K562 (cell line): ENCODE measurements at regions not wholly inside any gene's neighbourhood (a gene's known extent, or its start where the extent isn't known, plus 50 kb on each side); places are given as distances from the start of the nearest gene placed in this dataset.

ENCODE experiments used
- ATAC-seq: fragments of 200-7000 bp; cut with Tn5 transposase; 3 replicates; pipeline ENCODE4 v1.9.1; 2020; ENCODE audit warnings: moderate library complexity
- BruUV-seq: library from RNA; stranded (reverse); fragments of 400-500 nt; replicated peaks from 2 replicates; lab custom pipeline; 2021; lab: Mats Ljungman, UMichigan
- CTCF ChIA-PET: fragments of 300-600 bp; formaldehyde crosslinking; extraction: SDS; loops from one replicate; lab custom pipeline; 2021; ENCODE audit warnings: low intra/inter-chr PET ratio; lab: Yijun Ruan, JAX
- POLR2A ChIA-PET: fragments of 300-600, 350-650 bp; sonication (Branson Sonifier 250); formaldehyde crosslinking; extraction: SDS; loops from one replicate; lab custom pipeline; 2021; ENCODE audit warnings: antibody characterized with exemption, inconsistent platforms; lab: Yijun Ruan, JAX
- DNase-seq, 4 experiments: peaks; one replicate each; pipeline versions ENCODE4 v3.0.0 to v3.0.0-alpha.2; 2011 to 2018; ENCODE audit warnings: low spot score in 3 of 4, mixed read lengths in 3 of 4; ENCODE audit errors: extremely low read depth in 1 of 4
- FAIRE-seq: peaks from 2 replicates; lab custom pipeline; 2011; peaks lifted over from hg19 to GRCh38; lab: Jason Lieb, UNC
- H2AFZ ChIP-seq: 2 replicates; pipeline ENCODE4 v1.6.0; 2011; ENCODE audit warnings: low read depth, low read length, control low read depth, inconsistent platforms
- H3K27ac ChIP-seq: fragments of 200-600 bp; 3 replicates; pipeline ENCODE4 v1.8.0; 2011; ENCODE audit warnings: low read depth, mild to moderate bottlenecking, control low read depth, inconsistent platforms, low read length, moderate library complexity, mixed read lengths; ENCODE audit errors: extremely low read depth
- H3K27me3 ChIP-seq, 2 experiments: fragments of 300-600 bp in 1 of 2; 2 replicates in 1 of 2; 3 replicates in 1 of 2; pipeline versions ENCODE4 v1.6.0 to v1.8.0; 2011; ENCODE audit warnings: inconsistent platforms in 2 of 2, low read length in 2 of 2, mild to moderate bottlenecking in 1 of 2, mixed read lengths in 1 of 2, moderate library complexity in 1 of 2; ENCODE audit not compliant: control insufficient read depth in 2 of 2, insufficient read depth in 2 of 2
- H3K36me3 ChIP-seq: fragments of 300-600 bp; 3 replicates; pipeline ENCODE4 v1.8.0; 2011; ENCODE audit warnings: mild to moderate bottlenecking, low read length, inconsistent platforms; ENCODE audit not compliant: control insufficient read depth, insufficient read depth
- H3K4me1 ChIP-seq, 2 experiments: fragments of 200-600 bp in 1 of 2; replicated peaks in 1 of 2; 2 replicates in 1 of 2; 3 replicates in 1 of 2; pipeline versions ENCODE4 v1.5.1 to v1.8.0; 2011; ENCODE audit warnings: inconsistent platforms in 2 of 2, low read length in 2 of 2, mild to moderate bottlenecking in 1 of 2, mixed read lengths in 1 of 2, moderate library complexity in 1 of 2; ENCODE audit not compliant: control insufficient read depth in 2 of 2, insufficient read depth in 2 of 2
- H3K4me2 ChIP-seq: 2 replicates; pipeline ENCODE4 v1.6.1; 2011; ENCODE audit warnings: low read length, control low read depth, inconsistent platforms, mixed read lengths; ENCODE audit not compliant: insufficient read depth
- H3K4me3 ChIP-seq: fragments of 200-600 bp; sonication (generic), shearing (Covaris generic); 2 replicates; pipeline ENCODE4 v1.5.1; 2016; ENCODE audit warnings: control low read depth, inconsistent platforms
- H3K79me2 ChIP-seq: fragments of 200-600 bp; 3 replicates; pipeline ENCODE4 v1.8.0; 2011; ENCODE audit warnings: low read length, inconsistent platforms; ENCODE audit not compliant: control insufficient read depth, insufficient read depth
- H3K9ac ChIP-seq, 2 experiments: 2 replicates each; pipeline versions ENCODE4 v1.6.0 to v1.6.1; 2011; ENCODE audit warnings: low read depth in 2 of 2, low read length in 2 of 2, control low read depth in 1 of 2, inconsistent platforms in 1 of 2, mild to moderate bottlenecking in 1 of 2, mixed read lengths in 1 of 2; ENCODE audit not compliant: insufficient read depth in 1 of 2
- H3K9me1 ChIP-seq: one replicate; pipeline ENCODE4 v1.6.0; 2011; ENCODE audit warnings: inconsistent platforms, mild to moderate bottlenecking, low read length, moderate library complexity; ENCODE audit not compliant: control insufficient read depth, insufficient read depth
- H3K9me3 ChIP-seq: replicated peaks from 2 replicates; pipeline ENCODE4 v1.5.1; 2011; ENCODE audit warnings: low read depth, low read length, inconsistent platforms; ENCODE audit not compliant: control insufficient read depth, insufficient read depth
- H4K20me1 ChIP-seq: replicated peaks from 2 replicates; pipeline ENCODE4 v1.6.1; 2011; ENCODE audit warnings: low read length, inconsistent platforms, mixed read lengths; ENCODE audit not compliant: control insufficient read depth, insufficient read depth
- CC2D1A ChIP-seq: fragments of 450-650 bp; IDR thresholded peaks from 2 replicates; pipeline ENCODE4 v1.6.1; 2017; ENCODE audit warnings: mild to moderate bottlenecking
- E2F3 ChIP-seq: fragments of 250-450 bp; sonication (Bioruptor Pico); IDR thresholded peaks from 2 replicates; pipeline ENCODE4 v1.4.0; 2020; ENCODE audit warnings: mild to moderate bottlenecking
- PTRF ChIP-seq: fragments of 450-650 bp; IDR thresholded peaks from 2 replicates; pipeline ENCODE4 v1.6.1; 2016; ENCODE audit warnings: mild to moderate bottlenecking, missing genetic modification characterization, missing compliant biosample characterization
- RFX5 ChIP-seq: IDR thresholded peaks from 2 replicates; pipeline ENCODE4 v1.6.1; 2011; ENCODE audit warnings: low read depth, mild to moderate bottlenecking, improper control_type of control experiment, low read length
- SMAD3 ChIP-seq: fragments of 450-650 bp; formaldehyde crosslinking; conservative IDR thresholded peaks from 2 replicates; pipeline ENCODE4 v1.4.0; 2020; ENCODE audit warnings: mild to moderate bottlenecking
- TAF7 ChIP-seq: fragments of 450-650 bp; IDR thresholded peaks from 2 replicates; pipeline ENCODE4 v1.6.1; 2016; ENCODE audit warnings: missing genetic modification characterization, missing compliant biosample characterization
- TCF3 ChIP-seq: sonication (generic); formaldehyde crosslinking; IDR thresholded peaks from 2 replicates; pipeline ENCODE4 v1.4.0; 2020; ENCODE audit warnings: mild to moderate bottlenecking, missing genetic modification reagents
- ZNF146 ChIP-seq: IDR thresholded peaks from one replicate; pipeline ENCODE4 v1.6.1; 2018; ENCODE audit warnings: missing compliant biosample characterization; ENCODE audit not compliant: unreplicated experiment
- ZNF274 ChIP-seq: IDR thresholded peaks from 2 replicates; pipeline ENCODE4 v1.6.1; 2011; ENCODE audit warnings: low read depth, mild to moderate bottlenecking, low read length, moderate library complexity, borderline replicate concordance
- WGBS: fragments of 100-300 bp; shearing (Covaris generic); methylation state at CpG from one replicate; pipeline ENCODE4 v1.1.6; 2016; ENCODE audit warnings: low coverage, mixed read lengths; ENCODE audit not compliant: insufficient coverage; ENCODE audit errors: missing lambda C conversion rate; 5-methylcytosine and 5-hydroxymethylcytosine counted together
- in situ Hi-C: fragments of 300-500 bp; cut with MboI; formaldehyde crosslinking; loops from 4 replicates; pipeline ENCODE4 v1.15.0; 2018; ENCODE audit warnings: inconsistent platforms, mixed read lengths
- intact Hi-C: fragments of 100-400 bp; cut with micrococcal nuclease; formaldehyde crosslinking; loops from 2 replicates; pipeline ENCODE4 v1.14.2; 2022
- TF ChIP-seq, protein P1 (sequence below): fragments of 450-650 bp; IDR thresholded peaks from 2 replicates; pipeline ENCODE4 v1.6.1; 2014; ENCODE audit warnings: low read depth, mild to moderate bottlenecking, moderate library complexity, borderline replicate concordance

DNA sequence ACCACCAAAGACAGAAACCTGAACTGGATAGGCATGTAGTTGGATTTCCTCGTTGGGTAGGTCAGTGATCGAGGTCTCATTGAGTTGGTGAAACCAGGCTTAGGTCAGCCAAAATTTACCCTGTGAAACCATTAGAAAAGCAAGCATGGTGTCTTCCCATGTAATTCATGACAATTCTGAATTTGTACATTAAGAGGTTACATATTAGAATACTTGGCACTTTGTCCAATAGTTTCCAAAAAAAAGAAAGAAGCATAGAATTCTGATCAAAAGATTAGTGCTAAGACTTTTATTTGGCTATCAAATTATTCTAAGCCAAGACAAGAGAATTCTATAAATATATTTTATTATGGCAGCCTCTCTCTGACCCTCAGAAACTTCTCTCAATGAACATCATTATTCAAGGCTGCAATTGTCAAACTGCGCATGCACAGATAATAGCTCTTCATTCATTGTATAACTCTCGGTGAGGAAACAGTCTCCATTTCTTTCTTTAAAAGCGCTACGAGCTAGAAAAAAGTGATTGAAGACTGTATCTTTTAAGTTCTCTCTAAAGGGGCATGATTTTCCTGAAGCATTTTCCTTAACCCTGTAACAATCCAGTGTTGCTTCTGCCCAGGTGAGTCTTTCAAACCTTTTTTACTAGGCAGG lies 79.1 kb upstream of the MYCN start (continued):
- TF ChIP-seq, protein P1, sequence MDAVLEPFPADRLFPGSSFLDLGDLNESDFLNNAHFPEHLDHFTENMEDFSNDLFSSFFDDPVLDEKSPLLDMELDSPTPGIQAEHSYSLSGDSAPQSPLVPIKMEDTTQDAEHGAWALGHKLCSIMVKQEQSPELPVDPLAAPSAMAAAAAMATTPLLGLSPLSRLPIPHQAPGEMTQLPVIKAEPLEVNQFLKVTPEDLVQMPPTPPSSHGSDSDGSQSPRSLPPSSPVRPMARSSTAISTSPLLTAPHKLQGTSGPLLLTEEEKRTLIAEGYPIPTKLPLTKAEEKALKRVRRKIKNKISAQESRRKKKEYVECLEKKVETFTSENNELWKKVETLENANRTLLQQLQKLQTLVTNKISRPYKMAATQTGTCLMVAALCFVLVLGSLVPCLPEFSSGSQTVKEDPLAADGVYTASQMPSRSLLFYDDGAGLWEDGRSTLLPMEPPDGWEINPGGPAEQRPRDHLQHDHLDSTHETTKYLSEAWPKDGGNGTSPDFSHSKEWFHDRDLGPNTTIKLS: no peak
- TF ChIP-seq CC2D1A: no peak

DNA sequence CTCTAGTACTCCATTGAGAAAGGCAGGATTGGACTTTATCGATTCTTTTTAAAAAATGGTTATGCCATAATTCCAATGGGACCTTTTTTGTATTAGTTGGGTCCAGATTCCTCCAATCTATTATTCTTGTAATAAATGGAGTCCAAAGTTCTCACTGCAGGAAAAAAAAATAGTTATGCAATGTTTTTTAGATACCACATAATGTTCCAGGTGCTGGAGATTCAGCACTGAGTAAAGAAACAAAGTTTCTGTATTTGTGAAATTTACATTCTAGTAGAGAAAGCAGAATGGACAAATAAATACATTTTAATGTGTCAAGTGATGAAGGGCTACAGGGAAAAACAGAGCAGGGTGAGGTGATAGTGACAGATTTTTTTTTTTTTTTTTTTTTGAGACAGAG lies 78.5 kb upstream of the MYCN start:
- Histone ChIP-seq H3K27me3 (peaks cover 0 to 2% of the 10 kb centered on the region in 2 experiments; a peak in 3 of 5 replicates), H3K9ac (no peak overlapping the region), H3K79me2 (no peaks in the 10 kb centered on the region), H3K4me2 (no peak overlapping the region), H3K36me3 (no peaks in the 10 kb centered on the region), H3K9me1 (no peaks in the 10 kb centered on the region), H2AFZ (no peak overlapping the region), H4K20me1 (no peaks in the 10 kb centered on the region), H3K4me1 (no peaks in the 10 kb centered on the region), H3K9me3 (no peaks in the 10 kb centered on the region), H3K4me3 (no peak overlapping the region), H3K27ac (no peak overlapping the region)
- DNase-seq: no peak
- FAIRE-seq: no peak
- ChIA-PET CTCF (no interaction called here), POLR2A (no interaction called here)
- no TSS peak for BruUV-seq
- ATAC-seq: no peak
- WGBS: 0% methylated on average over 1 of the region's 1 CpG
- in situ Hi-C loops (no loop called here), intact Hi-C loops (no loop called here)
- TF ChIP-seq ZNF146 (CRISPR knock-in tag) (no peak), TCF3 (CRISPR knock-in tag) (no peak), SMAD3 (no peak), TAF7 (tag) (no peak), ZNF274 (no peak), E2F3 (CRISPR knock-in tag) (no peak), RFX5 (no peak), PTRF (tag) (no peak)
